GM12891 (cell line): ENCODE measurements at regions not wholly inside any gene's neighbourhood (a gene's known extent, or its start where the extent isn't known, plus 50 kb on each side); places are given as distances from the start of the nearest gene placed in this dataset.

Source experiments
- POLR2A ChIP-seq: IDR thresholded peaks from 2 replicates; pipeline ENCODE4 v1.6.1; 2011; ENCODE audit warnings: low read depth, low read length, control low read depth
- POLR2AphosphoS5 ChIP-seq: IDR thresholded peaks from 2 replicates; pipeline ENCODE4 v1.6.1; 2011; ENCODE audit warnings: low read depth, low read length, control low read depth
- TAF1 ChIP-seq: IDR thresholded peaks from 2 replicates; pipeline ENCODE4 v1.6.1; 2011; ENCODE audit warnings: low read depth, low read length, control low read depth

GRCh38 chr4:163758032-163758431, 263.5 kb downstream of the TMA16 start:
- TF ChIP-seq POLR2A (no peak), POLR2AphosphoS5 (no peak), TAF1 (no peak)
